PC-9 (cell line): ENCODE measurements at regions not wholly inside any gene's neighbourhood (a gene's known extent, or its start where the extent isn't known, plus 50 kb on each side); places are given as distances from the start of the nearest gene placed in this dataset.

Source experiments
- BruUV-seq: library from RNA; stranded (reverse); fragments of 400-500 nt; replicated peaks from 2 replicates; lab custom pipeline; 2021; lab: Mats Ljungman, UMichigan
- CTCF ChIA-PET: fragments of 300-600 bp; sonication (Branson Sonifier 250); formaldehyde crosslinking; loops from one replicate; lab custom pipeline; 2022; ENCODE audit warnings: antibody characterized with exemption; lab: Charles Lee
- POLR2A ChIA-PET: fragments of 300-600 bp; sonication (Branson Sonifier 250); formaldehyde crosslinking; loops from one replicate; lab custom pipeline; 2022; ENCODE audit warnings: antibody characterized with exemption; ENCODE audit not compliant: unreplicated experiment; lab: Charles Lee
- DNase-seq, 2 experiments: peaks; one replicate each; pipeline versions ENCODE4 v3.0.0 to v3.0.0-alpha.2; 2015 to 2022; ENCODE audit warnings: mixed read lengths in 1 of 2
- H2AFZ ChIP-seq: fragments of 200-600 bp; sonication (generic); 2 replicates; pipeline ENCODE4 v1.8.1; 2017; ENCODE audit warnings: antibody characterized with exemption
- H3F3A ChIP-seq: fragments of 200-600 bp; sonication (generic); 2 replicates; pipeline ENCODE4 v1.8.1; 2017; ENCODE audit warnings: antibody characterized with exemption, mild to moderate bottlenecking, low read depth; ENCODE audit not compliant: insufficient read depth
- H3K27ac ChIP-seq: fragments of 200-600 bp; sonication (generic); 2 replicates; pipeline ENCODE4 v1.6.1; 2016; ENCODE audit warnings: mixed run types
- H3K27me3 ChIP-seq: fragments of 200-600 bp; sonication (generic); 2 replicates; pipeline ENCODE4 v1.6.1; 2016; ENCODE audit warnings: low read depth, mixed run types; ENCODE audit not compliant: insufficient read depth
- H3K36me3 ChIP-seq: fragments of 200-600 bp; sonication (generic); 2 replicates; pipeline ENCODE4 v1.6.1; 2016; ENCODE audit warnings: low read depth, mixed run types
- H3K4me1 ChIP-seq: fragments of 200-600 bp; sonication (generic); replicated peaks from 2 replicates; pipeline ENCODE4 v1.6.1; 2016; ENCODE audit warnings: mixed run types; ENCODE audit not compliant: insufficient read depth
- H3K4me2 ChIP-seq: fragments of 200-600 bp; sonication (generic); 2 replicates; pipeline ENCODE4 v1.6.1; 2017; ENCODE audit warnings: mixed run types
- H3K4me3 ChIP-seq: fragments of 200-600 bp; sonication (generic); 2 replicates; pipeline ENCODE4 v1.6.1; 2016; ENCODE audit warnings: mixed run types
- H3K79me2 ChIP-seq: fragments of 200-600 bp; sonication (generic); 2 replicates; pipeline ENCODE4 v1.6.1; 2017; ENCODE audit warnings: low read depth, mixed run types
- H3K9me2 ChIP-seq: fragments of 200-600 bp; sonication (generic); 2 replicates; pipeline ENCODE4 v1.8.1; 2017; ENCODE audit warnings: mild to moderate bottlenecking; ENCODE audit not compliant: insufficient read depth
- H3K9me3 ChIP-seq: fragments of 200-600 bp; sonication (generic); 2 replicates; pipeline ENCODE4 v1.8.1; 2016; ENCODE audit warnings: low read depth; ENCODE audit not compliant: insufficient read depth
- H4K20me1 ChIP-seq: fragments of 200-600 bp; sonication (generic); 2 replicates; pipeline ENCODE4 v1.8.1; 2017; ENCODE audit not compliant: insufficient read depth
- EZH2 ChIP-seq: fragments of 200-600 bp; sonication (generic); IDR thresholded peaks from 2 replicates; pipeline ENCODE4 v1.8.0; 2017; ENCODE audit warnings: antibody characterized with exemption, low read depth
- intact Hi-C: fragments of 100-400 bp; cut with micrococcal nuclease; formaldehyde crosslinking; loops from one replicate; pipeline ENCODE4 v1.10.0; 2022; ENCODE audit not compliant: unreplicated experiment
- TF ChIP-seq, protein P1 (sequence below): fragments of 200-600 bp; sonication (generic); conservative IDR thresholded peaks from 2 replicates; pipeline ENCODE4 v1.6.1; 2017; ENCODE audit warnings: mixed run types, antibody characterized with exemption, mild to moderate bottlenecking, moderate library complexity

GRCh38 chr5:50927953-50928352 is 261.5 kb downstream of the PARP8 start:
- Histone ChIP-seq H3K4me2 (no peak overlapping the region), H3K9me2 (no peaks in the 10 kb centered on the region; the same call in 1 of the 2 replicates), H2AFZ (no peak overlapping the region), H4K20me1 (no peaks in the 10 kb centered on the region), H3F3A (no peaks in the 10 kb centered on the region), H3K79me2 (no peaks in the 10 kb centered on the region), H3K27me3 (no peaks in the 10 kb centered on the region), H3K4me3 (no peak overlapping the region), H3K4me1 (no peaks in the 10 kb centered on the region), H3K36me3 (no peaks in the 10 kb centered on the region), H3K9me3 (no peaks in the 10 kb centered on the region), H3K27ac (no peak overlapping the region)
- BruUV-seq: no TSS peak
- no peak for DNase-seq
- CTCF ChIA-PET: no interaction called here
- intact Hi-C loops: no loop called here
- POLR2A ChIA-PET: no interaction called here
- TF ChIP-seq, protein P1, sequence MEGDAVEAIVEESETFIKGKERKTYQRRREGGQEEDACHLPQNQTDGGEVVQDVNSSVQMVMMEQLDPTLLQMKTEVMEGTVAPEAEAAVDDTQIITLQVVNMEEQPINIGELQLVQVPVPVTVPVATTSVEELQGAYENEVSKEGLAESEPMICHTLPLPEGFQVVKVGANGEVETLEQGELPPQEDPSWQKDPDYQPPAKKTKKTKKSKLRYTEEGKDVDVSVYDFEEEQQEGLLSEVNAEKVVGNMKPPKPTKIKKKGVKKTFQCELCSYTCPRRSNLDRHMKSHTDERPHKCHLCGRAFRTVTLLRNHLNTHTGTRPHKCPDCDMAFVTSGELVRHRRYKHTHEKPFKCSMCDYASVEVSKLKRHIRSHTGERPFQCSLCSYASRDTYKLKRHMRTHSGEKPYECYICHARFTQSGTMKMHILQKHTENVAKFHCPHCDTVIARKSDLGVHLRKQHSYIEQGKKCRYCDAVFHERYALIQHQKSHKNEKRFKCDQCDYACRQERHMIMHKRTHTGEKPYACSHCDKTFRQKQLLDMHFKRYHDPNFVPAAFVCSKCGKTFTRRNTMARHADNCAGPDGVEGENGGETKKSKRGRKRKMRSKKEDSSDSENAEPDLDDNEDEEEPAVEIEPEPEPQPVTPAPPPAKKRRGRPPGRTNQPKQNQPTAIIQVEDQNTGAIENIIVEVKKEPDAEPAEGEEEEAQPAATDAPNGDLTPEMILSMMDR: no peak
- no peak for TF ChIP-seq EZH2

DNA sequence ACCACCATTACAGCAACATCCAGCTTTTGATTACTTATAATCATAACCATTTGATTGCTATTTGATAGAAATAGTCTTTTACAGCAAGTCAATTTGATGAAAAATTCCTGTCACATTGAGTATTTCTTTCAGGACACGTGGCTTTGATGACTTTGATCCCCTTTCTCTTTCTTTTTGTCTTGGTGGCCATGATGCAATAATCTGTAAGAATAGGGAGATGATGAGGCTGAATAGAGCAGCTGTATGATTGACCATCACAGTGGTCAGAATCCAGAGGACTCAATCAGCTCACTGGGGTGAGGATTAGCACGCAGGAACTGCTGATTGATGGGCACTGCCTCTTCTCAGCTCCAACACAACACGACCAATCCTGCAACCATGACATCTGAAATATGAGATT is 262.7 kb downstream of the PARP8 start:
- CTCF ChIA-PET: no interaction called here
- intact Hi-C loops: no loop called here

DNA sequence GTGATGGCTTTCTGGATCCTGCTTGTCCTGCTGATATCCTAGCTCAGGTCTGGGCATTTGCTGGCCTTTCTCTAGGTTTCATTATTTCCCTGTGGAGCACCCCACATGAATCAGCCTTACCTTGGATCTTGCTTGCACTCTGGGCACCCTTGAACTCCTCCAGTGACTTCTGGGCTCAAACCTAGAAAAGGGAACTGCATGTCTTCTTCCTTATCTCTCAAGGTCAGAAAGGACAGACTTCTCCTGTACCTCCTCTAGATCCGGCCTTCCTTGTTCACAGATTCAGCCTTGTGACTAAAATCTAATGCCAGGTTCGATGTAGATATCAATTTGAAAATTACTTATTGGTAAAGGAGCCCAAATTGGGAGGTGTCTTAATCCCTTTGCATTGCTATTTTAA is 267.9 kb downstream of the PARP8 start:
- H3K4me3 ChIP-seq: no peak overlapping the region
- intact Hi-C loops: no loop called here
- H3K79me2 ChIP-seq: no peaks in the 10 kb centered on the region
- ChIA-PET CTCF (no interaction called here), POLR2A (no interaction called here)
- no peak for DNase-seq
- H3K27me3 ChIP-seq: no peaks in the 10 kb centered on the region
- H3K27ac ChIP-seq: no peak overlapping the region
- no peaks in the 10 kb centered on the region for H3K9me3 ChIP-seq
- no peaks in the 10 kb centered on the region for H3K4me1 ChIP-seq
- TF ChIP-seq, protein P1: no peak
- TF ChIP-seq EZH2: no peak
- H3K36me3 ChIP-seq: no peaks in the 10 kb centered on the region
- H3F3A ChIP-seq: no peaks in the 10 kb centered on the region
- no peaks in the 10 kb centered on the region for H4K20me1 ChIP-seq
- BruUV-seq: no TSS peak
- H3K9me2 ChIP-seq: no peaks in the 10 kb centered on the region
- no peak overlapping the region for H3K4me2 ChIP-seq
- no peak overlapping the region for H2AFZ ChIP-seq

More for the DNA sequence above, 262.7 kb downstream of the PARP8 start:
- no peaks in the 10 kb centered on the region for H3K27me3 ChIP-seq
- H3K79me2 ChIP-seq: no peaks in the 10 kb centered on the region
- H3K4me3 ChIP-seq: no peak overlapping the region
- no peaks in the 10 kb centered on the region for H3K36me3 ChIP-seq
- no peaks in the 10 kb centered on the region; the same call in 1 of the 2 replicates for H3K9me2 ChIP-seq
- BruUV-seq: no TSS peak
- POLR2A ChIA-PET: no interaction called here
- no peak overlapping the region for H3K27ac ChIP-seq
- TF ChIP-seq, protein P1: no peak
- TF ChIP-seq EZH2: no peak
- H3F3A ChIP-seq: no peaks in the 10 kb centered on the region
- H3K9me3 ChIP-seq: no peaks in the 10 kb centered on the region
- H3K4me2 ChIP-seq: no peak overlapping the region
- H4K20me1 ChIP-seq: no peaks in the 10 kb centered on the region
- H3K4me1 ChIP-seq: no peaks in the 10 kb centered on the region
- no peak for DNase-seq
- H2AFZ ChIP-seq: no peak overlapping the region
